Transverse colon (tissue), 4 donors: ENCODE measurements at regions not wholly inside any gene's neighbourhood (a gene's known extent, or its start where the extent isn't known, plus 50 kb on each side); places are given as distances from the start of the nearest gene placed in this dataset.
"Not testable (repeated sequence)": the region's sequence is repeated elsewhere in the genome, so short reads cannot be mapped to it uniquely, and the experiment has no call there.

Experiments
- DNase-seq: peaks from one replicate; pipeline ENCODE4 v3.0.0-alpha.2; 2019
- H3K27ac ChIP-seq, 4 donors: fragments of 200-600 bp; sonication (generic); 2 replicates each; pipeline ENCODE4 v1.5.1; 2016 to 2018; ENCODE audit warnings: inconsistent platforms in 4 of 4
- H3K27me3 ChIP-seq: fragments of 200-600 bp; sonication (generic); 2 replicates; pipeline ENCODE4 v1.5.1; 2017; ENCODE audit warnings: inconsistent platforms
- H3K36me3 ChIP-seq, 4 donors: fragments of 200-600 bp; sonication (generic); 2 replicates each; pipeline ENCODE4 v1.5.1; 2017 to 2019; ENCODE audit warnings: inconsistent platforms in 4 of 4
- H3K4me1 ChIP-seq, 4 donors: fragments of 200-600 bp; sonication (generic); 2 replicates each; pipeline ENCODE4 v1.5.1; 2017 to 2020; ENCODE audit warnings: inconsistent platforms in 4 of 4
- H3K4me3 ChIP-seq, 4 donors: fragments of 200-600 bp; sonication (generic); 1 replicate in 1 of 4; 2 replicates in 3 of 4; pipeline versions ENCODE4 v1.5.1 to v1.6.1; 2017 to 2019; ENCODE audit warnings: inconsistent platforms in 4 of 4
- H3K9me3 ChIP-seq, 2 donors: fragments of 200-600 bp; sonication (generic); 2 replicates each; pipeline ENCODE4 v1.5.1; 2017 to 2019; ENCODE audit warnings: inconsistent platforms in 2 of 2
- CTCF ChIP-seq, 5 experiments: fragments of 200-600 bp in 3 of 5; fragments of 450-650 bp in 2 of 5; sonication (generic) in 3 of 5; IDR thresholded peaks; 1 replicate in 2 of 5; 2 replicates in 3 of 5; pipeline ENCODE4 v1.5.1; 2016 to 2017; ENCODE audit warnings: antibody characterized with exemption in 5 of 5, inconsistent platforms in 3 of 5, mild to moderate bottlenecking in 2 of 5, moderate library complexity in 1 of 5
- EP300 ChIP-seq: sonication (generic); formaldehyde crosslinking; IDR thresholded peaks from one replicate; pipeline ENCODE4 v1.6.1; 2017; ENCODE audit warnings: antibody characterized with exemption, low read depth
- POLR2A ChIP-seq: fragments of 450-650 bp; IDR thresholded peaks from one replicate; pipeline ENCODE4 v1.6.1; 2016; ENCODE audit warnings: antibody characterized with exemption, mild to moderate bottlenecking, moderate library complexity
- POLR2AphosphoS5 ChIP-seq, 3 donors: sonication (generic); formaldehyde crosslinking; IDR thresholded peaks; one replicate each; pipeline ENCODE4 v1.6.1; 2016; ENCODE audit warnings: antibody characterized with exemption in 3 of 3
- whole genome bisulfite sequencing, 2 donors: methylation state at CpG; one replicate each; pipeline ENCODE4 v1.1.5; 2018; ENCODE audit warnings: low coverage in 1 of 2; 5-methylcytosine and 5-hydroxymethylcytosine counted together
- in situ Hi-C, 4 donors: fragments of 200-750 bp; cut with MboI; loops; one replicate each; pipeline versions ENCODE4 v1.15.0 to v1.15.1; 2017; ENCODE audit warnings: low sequenced_read_pairs in 3 of 4, low pct_ligation_motif_present in 1 of 4, low pct_unique_long_range_greater_than_20kb in 1 of 4
- intact Hi-C: fragments of 100-400 bp; cut with DNase I; formaldehyde crosslinking; loops from one replicate; pipeline ENCODE4 v1.15.1; 2023; ENCODE audit warnings: low total_unique reads

DNA sequence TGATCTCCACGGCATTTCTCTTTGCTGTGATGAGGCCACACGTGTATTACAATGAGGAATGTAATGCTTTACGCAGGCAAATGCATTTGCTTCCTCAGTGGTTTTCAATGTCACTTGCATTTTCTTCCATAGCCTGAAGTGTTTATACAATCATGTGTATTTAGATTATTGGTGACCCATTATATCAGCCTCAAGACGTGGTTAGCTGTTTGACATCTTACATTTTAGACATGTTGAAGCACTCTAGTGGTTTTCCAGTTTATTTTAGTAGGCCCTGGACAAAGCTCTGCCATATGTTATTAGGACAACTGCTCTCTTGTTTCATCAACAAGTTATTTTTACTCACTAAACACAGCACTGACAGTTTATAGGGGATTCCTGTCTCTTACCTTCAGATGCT lies 200.4 kb downstream of the UTRN start:
- no peak overlapping the region for H3K27ac ChIP-seq
- no peak for DNase-seq
- H3K4me1 ChIP-seq: no peaks in the 10 kb centered on the region
- no peak overlapping the region for H3K4me3 ChIP-seq
- TF ChIP-seq EP300: no peak
- TF ChIP-seq POLR2A: no peak
- no peak for TF ChIP-seq CTCF (IDR thresholded peaks at IDR 0.05)
- TF ChIP-seq POLR2AphosphoS5 (IDR thresholded peaks at IDR 0.05): no peak
- WGBS, 2 donors: 82 to 90% methylated on average over 3 to 4 of the region's 4 CpGs
- in situ Hi-C loops (loop anchor here in 2 of 4 donors (10.0 to 25.0 kb wide), 2 partner anchors 373 to 381 kb away; no protein-coding TSS in a partner anchor), intact Hi-C loops (no loop called here)
- H3K36me3 ChIP-seq: peaks cover 0 to 45% (median 18%) of the 10 kb centered on the region in 4 donors
- no peaks in the 10 kb centered on the region for H3K27me3 ChIP-seq
- H3K9me3 ChIP-seq: no peaks in the 10 kb centered on the region

DNA sequence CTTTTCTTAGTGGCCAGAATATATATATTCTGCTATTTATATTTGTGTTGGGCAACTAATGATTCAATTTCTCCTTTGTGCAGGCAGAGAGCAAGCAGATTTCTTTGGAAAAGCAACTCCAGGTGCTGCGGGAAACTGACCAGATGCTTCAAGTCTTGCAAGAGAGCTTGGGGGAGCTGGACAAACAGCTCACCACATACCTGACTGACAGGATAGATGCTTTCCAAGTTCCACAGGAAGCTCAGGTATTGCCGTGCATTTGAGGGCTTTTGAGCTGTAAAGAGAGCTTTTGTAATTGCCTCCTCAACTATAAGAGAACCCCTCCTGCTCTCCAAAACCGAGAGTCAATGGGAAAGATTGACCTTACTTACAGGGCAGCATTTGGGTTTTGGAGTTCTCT lies 203.5 kb downstream of the UTRN start:
- peaks cover 0 to 61% (median 28%) of the 10 kb centered on the region in 4 donors for H3K36me3 ChIP-seq
- WGBS, 2 donors: 93 to 100% methylated on average over 1 to 3 of the region's 3 CpGs
- H3K27ac ChIP-seq: no peak overlapping the region
- in situ Hi-C loops: loop anchor here in 2 of 4 donors (10.0 to 25.0 kb wide), 2 partner anchors 376 to 384 kb away; no protein-coding TSS in a partner anchor
- no peaks in the 10 kb centered on the region for H3K4me1 ChIP-seq
- no peak for TF ChIP-seq CTCF (IDR thresholded peaks at IDR 0.05)
- TF ChIP-seq EP300: no peak
- no peak for TF ChIP-seq POLR2AphosphoS5 (IDR thresholded peaks at IDR 0.05)
- no peak for TF ChIP-seq POLR2A
- intact Hi-C loops: no loop called here
- no peak overlapping the region for H3K4me3 ChIP-seq
- H3K27me3 ChIP-seq: no peaks in the 10 kb centered on the region
- no peaks in the 10 kb centered on the region for H3K9me3 ChIP-seq
- no peak for DNase-seq

GRCh38 chr6:144493035-144493910 lies 208.1 kb downstream of the UTRN start:
- intact Hi-C loops: no loop called here
- Histone ChIP-seq H3K4me3 (no peak overlapping the region), H3K27ac (no peak overlapping the region), H3K4me1 (no peaks in the 10 kb centered on the region), H3K36me3 (peaks cover 0 to 48% (median 17%) of the 10 kb centered on the region in 4 donors), H3K9me3 (no peaks in the 10 kb centered on the region), H3K27me3 (no peaks in the 10 kb centered on the region)
- no peak for TF ChIP-seq POLR2A
- TF ChIP-seq POLR2AphosphoS5 (IDR thresholded peaks at IDR 0.05): no peak
- TF ChIP-seq EP300: no peak
- no peak for TF ChIP-seq CTCF (IDR thresholded peaks at IDR 0.05)
- WGBS, 2 donors: 77% methylated on average over 6 of the region's 6 CpGs
- DNase-seq: no peak
- in situ Hi-C loops: loop anchor here in 1 of 4 donors (25.0 kb wide), 1 partner anchor 381 kb away; no protein-coding TSS in a partner anchor

GRCh38 chr6:144495076-144495475 lies 209.9 kb downstream of the UTRN start:
- H3K36me3 ChIP-seq: peaks cover 0 to 40% (median 14%) of the 10 kb centered on the region in 4 donors
- H3K27me3 ChIP-seq, H3K4me3 ChIP-seq, H3K27ac ChIP-seq, DNase-seq, intact Hi-C loops, H3K4me1 ChIP-seq, H3K9me3 ChIP-seq: not testable (repeated sequence)
- in situ Hi-C loops: loop anchor here in 1 of 4 donors (25.0 kb wide), 1 partner anchor 383 kb away; no protein-coding TSS in a partner anchor
- 97% methylated on average over 16 of the region's 22 CpGs; no CpG with 5 or more reads in 1 of the 2 donors for WGBS, 2 donors
